VCaP (cell line): ENCODE measurements at regions not wholly inside any gene's neighbourhood (a gene's known extent, or its start where the extent isn't known, plus 50 kb on each side); places are given as distances from the start of the nearest gene placed in this dataset.
"Not testable (repeated sequence)": the region's sequence is repeated elsewhere in the genome, so short reads cannot be mapped to it uniquely, and the experiment has no call there.

Source experiments
- H3K27ac ChIP-seq: fragments of 450-650 bp; 2 replicates; pipeline ENCODE4 v1.5.1; 2017
- CTCF ChIP-seq: fragments of 450-650 bp; conservative IDR thresholded peaks from 2 replicates; pipeline ENCODE4 v1.5.1; 2017; ENCODE audit warnings: mild to moderate bottlenecking, moderate library complexity

GRCh38 chr3:163563485-163563884, 1514.8 kb downstream of the SI start:
- H3K27ac ChIP-seq, result no peak overlapping the region
- no peak for TF ChIP-seq CTCF

GRCh38 chr3:163562625-163563024, 1515.7 kb downstream of the SI start:
- no peak for TF ChIP-seq CTCF
- no peak overlapping the region for H3K27ac ChIP-seq

GRCh38 chr3:163561151-163561550, 1517.1 kb downstream of the SI start:
- no peak overlapping the region for H3K27ac ChIP-seq
- no peak for TF ChIP-seq CTCF

GRCh38 chr3:163560459-163560858, 1517.8 kb downstream of the SI start:
- H3K27ac ChIP-seq, result no peak overlapping the region
- TF ChIP-seq CTCF, result no peak

- H3K27ac ChIP-seq, result no peak overlapping the region
Measured at GRCh38 chr3:163556813-163557523, 1521.3 kb downstream of the SI start.

GRCh38 chr3:163555918-163556317, 1522.4 kb downstream of the SI start:
- TF ChIP-seq CTCF, result no peak

More at GRCh38 chr3:163556813-163557523, 1521.3 kb downstream of the SI start:
- no peak for TF ChIP-seq CTCF

GRCh38 chr3:163552659-163552966, 1525.7 kb downstream of the SI start:
- no peak overlapping the region for H3K27ac ChIP-seq
- TF ChIP-seq CTCF, result no peak

More at GRCh38 chr3:163555918-163556317, 1522.4 kb downstream of the SI start:
- no peak overlapping the region for H3K27ac ChIP-seq

GRCh38 chr3:163551915-163552658, 1526.2 kb downstream of the SI start:
- H3K27ac ChIP-seq, result not testable (repeated sequence)
